CD4-positive, alpha-beta T cell treated with Interleukin-21 for 1 hour (primary cell): ENCODE measurements at regions not wholly inside any gene's neighbourhood (a gene's known extent, or its start where the extent isn't known, plus 50 kb on each side); places are given as distances from the start of the nearest gene placed in this dataset.
"Not testable (repeated sequence)": the region's sequence is repeated elsewhere in the genome, so short reads cannot be mapped to it uniquely, and the experiment has no call there.

Source experiments
- DNase-seq: peaks from one replicate; pipeline ENCODE4 v3.0.0-alpha.2; 2020

- DNase-seq: no peak
Measured at GRCh38 chr16:59342669-59343068, 608.6 kb upstream of the GOT2 start.

GRCh38 chr16:59341368-59341767 is 607.3 kb upstream of the GOT2 start:
- no peak for DNase-seq

GRCh38 chr16:59339871-59340270 is 605.8 kb upstream of the GOT2 start:
- DNase-seq: no peak

DNA sequence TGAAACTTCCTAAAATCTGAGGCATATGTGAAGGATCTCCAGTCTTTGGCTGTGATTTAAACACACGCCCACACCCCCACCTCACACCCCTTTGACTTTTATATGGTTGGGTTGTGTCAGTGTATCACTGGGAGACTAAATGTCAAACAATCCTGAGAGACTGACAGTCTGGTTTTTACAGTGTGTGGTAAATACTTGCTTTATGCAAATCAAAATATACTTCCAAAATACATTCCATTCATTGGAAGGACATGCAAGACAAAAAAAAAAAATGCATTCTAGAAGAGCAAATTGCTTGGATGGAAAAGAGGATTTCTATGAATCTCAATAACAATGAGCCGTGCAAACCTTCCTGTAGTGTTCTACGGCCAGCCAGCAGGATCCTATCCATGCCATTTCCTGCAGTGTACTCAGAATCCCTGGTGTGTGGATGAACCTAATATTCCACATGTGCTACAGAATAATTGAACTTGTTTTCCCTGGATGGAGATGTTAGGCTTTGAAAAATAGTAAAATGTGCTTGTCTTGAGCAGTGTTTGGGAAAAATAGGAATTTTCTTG is 602.1 kb upstream of the GOT2 start:
- DNase-seq: no peak

GRCh38 chr16:59331708-59332107 is 597.6 kb upstream of the GOT2 start:
- not testable (repeated sequence) for DNase-seq

DNA sequence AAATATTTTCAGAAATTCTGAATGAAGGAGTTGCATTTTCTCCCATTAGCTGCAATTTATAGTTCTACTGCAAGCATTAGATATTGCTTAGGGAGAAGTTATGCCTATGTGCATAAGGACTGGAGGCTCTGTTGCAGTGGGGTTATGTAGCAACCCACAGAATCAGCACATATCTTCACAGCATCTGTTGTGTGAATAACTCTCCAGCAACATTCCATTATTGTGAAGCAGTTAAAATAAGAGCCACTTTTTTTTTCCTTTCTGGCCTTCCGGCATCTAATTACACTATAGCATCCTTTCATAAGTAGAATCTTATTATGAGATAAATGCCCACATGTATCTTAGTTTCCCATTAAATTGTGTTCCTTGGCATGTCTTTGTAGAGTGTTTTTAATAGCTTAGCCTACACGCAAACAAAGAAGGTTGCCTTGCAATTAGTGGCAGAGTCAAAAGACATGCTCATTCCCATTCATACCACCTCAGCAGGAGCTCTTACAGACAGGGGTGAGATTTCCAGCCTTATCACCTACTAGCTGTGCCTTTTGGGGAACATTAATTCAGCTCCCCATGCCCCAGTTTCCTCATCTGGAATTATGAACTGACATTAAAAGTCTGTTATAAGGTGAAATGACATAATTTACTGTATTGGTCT is 596.0 kb upstream of the GOT2 start:
- DNase-seq: no peak

GRCh38 chr16:59328961-59329360 is 594.8 kb upstream of the GOT2 start:
- DNase-seq: no peak

- DNase-seq: no peak
Measured at GRCh38 chr16:59327894-59328293, 593.8 kb upstream of the GOT2 start.

GRCh38 chr16:59326955-59327354 is 592.8 kb upstream of the GOT2 start:
- no peak for DNase-seq

DNA sequence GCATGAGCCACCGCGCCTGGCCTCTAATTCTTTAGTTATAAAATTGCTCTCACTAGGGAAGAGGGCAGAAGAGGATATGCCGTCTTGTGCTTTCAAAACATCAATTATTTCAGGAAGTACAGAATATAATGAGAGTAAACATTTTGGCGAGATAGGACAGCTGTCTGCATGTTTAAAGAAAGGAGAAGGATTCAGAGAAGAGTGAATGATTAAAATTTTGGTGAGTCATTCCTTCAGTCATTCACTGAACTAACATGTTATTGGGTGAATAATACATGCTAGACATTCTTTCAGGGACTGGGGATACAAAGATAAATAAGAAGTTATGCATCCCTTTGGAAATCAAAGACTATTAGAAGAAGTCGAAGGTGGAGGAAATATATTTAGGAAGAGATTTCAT is 590.3 kb upstream of the GOT2 start:
- no peak for DNase-seq

DNA sequence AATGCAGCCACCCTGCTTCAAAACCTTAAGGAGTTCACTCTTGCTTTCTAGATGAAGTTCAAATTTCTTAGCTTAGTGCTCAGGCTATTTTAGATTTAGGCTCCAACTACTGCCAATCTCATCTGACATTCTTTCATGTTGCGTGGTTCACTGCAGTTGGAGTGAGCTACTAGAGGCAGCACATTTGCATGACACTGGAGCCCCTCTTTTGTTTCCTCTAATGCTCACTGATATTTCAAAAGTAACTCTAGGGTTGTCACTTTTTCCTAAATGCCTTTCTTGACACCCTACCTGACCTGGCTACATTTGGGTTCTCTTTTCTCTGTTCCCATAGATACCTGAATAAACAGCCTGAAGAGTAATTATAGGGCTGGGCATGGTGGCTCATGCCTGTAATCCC is 586.5 kb upstream of the GOT2 start:
- DNase-seq: no peak

DNA sequence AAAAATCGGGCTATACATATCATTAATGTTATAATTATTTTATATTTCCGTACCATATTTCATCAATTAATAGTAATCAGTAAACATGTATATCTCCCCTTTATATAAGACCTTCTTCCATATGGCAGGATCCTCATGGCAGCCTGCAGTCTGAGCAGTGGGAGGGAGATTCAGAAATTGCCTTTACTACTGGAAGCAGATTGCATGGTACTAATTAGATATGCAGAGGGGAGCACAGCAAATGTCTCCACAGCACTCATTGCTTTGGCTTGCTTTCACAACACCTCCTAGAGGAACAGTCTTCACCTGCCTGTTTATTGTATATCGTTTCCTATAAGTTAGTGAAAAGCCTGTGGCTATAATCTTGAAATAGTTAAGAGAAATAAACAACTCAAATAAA is 585.8 kb upstream of the GOT2 start:
- DNase-seq: no peak

- no peak for DNase-seq
Measured at GRCh38 chr16:59305850-59306249, 571.7 kb upstream of the GOT2 start.

DNA sequence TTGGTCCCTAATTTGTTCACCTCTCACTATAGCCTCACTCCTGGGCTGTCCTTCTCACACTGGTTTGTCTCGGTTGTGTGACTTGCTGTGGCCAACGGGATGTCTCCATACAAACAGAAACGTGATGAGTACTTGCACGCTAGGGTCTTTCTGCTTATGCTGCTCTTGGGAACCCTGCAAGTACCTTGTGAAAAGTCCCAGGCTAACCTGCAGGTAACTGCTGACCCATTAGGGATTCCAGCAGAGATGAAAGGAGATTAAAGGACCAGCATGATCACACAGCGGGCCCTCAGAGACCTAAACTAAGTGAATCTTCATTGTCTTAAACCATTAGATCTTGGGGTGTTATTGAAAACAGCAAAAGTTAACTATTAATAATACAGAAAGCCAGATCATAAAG is 562.8 kb upstream of the GOT2 start:
- DNase-seq: no peak

- no peak for DNase-seq
Measured at GRCh38 chr16:59295993-59296736, 562.0 kb upstream of the GOT2 start.

DNA sequence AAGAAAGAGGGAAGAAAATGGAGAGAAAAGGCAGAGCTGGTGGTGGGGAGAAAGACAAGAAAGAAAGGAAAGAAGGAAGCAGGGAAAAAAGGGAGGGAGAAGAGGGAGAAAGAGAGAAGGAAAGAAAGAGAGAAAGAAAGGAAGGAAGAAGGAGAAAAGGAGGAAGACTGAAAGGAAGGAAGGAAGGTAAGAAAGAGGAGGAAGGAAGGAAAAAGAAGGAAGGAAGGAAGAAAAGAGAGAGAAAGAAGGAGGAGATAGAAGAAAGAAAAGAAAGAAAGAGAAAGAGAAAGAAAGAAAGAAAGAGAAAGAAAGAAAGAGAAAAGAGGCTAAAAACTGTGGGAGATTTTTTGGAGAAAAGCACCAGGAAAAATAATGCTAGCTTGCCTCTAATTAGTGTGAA is 561.4 kb upstream of the GOT2 start:
- DNase-seq: no peak

- DNase-seq: no peak
Measured at GRCh38 chr16:59290718-59291117, 556.6 kb upstream of the GOT2 start.

GRCh38 chr16:59289151-59289550 is 555.0 kb upstream of the GOT2 start:
- no peak for DNase-seq

GRCh38 chr16:59274141-59274540 is 540.0 kb upstream of the GOT2 start:
- DNase-seq: no peak

GRCh38 chr16:59263955-59264354 is 529.8 kb upstream of the GOT2 start:
- no peak for DNase-seq

DNA sequence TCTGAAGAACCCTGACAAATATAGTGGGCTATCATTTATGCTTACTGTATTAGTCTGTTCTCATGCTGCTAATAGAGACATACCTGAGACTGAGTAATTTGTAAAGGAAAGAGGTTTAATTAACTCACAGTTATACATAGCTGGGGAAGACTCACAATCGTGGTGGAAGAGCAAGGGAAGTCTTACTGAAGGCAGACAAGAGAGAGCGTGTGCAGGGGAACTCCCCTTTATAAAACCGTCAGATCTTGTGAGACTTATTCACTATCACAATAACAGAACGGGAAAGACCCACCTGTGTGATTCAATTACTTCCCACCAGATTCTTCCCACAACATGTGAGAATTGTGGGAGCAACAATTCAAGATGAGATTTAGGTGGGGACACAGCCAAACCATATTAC is 526.8 kb upstream of the GOT2 start:
- no peak for DNase-seq

- DNase-seq: no peak
Measured at GRCh38 chr16:59259950-59260319, 525.8 kb upstream of the GOT2 start.

DNA sequence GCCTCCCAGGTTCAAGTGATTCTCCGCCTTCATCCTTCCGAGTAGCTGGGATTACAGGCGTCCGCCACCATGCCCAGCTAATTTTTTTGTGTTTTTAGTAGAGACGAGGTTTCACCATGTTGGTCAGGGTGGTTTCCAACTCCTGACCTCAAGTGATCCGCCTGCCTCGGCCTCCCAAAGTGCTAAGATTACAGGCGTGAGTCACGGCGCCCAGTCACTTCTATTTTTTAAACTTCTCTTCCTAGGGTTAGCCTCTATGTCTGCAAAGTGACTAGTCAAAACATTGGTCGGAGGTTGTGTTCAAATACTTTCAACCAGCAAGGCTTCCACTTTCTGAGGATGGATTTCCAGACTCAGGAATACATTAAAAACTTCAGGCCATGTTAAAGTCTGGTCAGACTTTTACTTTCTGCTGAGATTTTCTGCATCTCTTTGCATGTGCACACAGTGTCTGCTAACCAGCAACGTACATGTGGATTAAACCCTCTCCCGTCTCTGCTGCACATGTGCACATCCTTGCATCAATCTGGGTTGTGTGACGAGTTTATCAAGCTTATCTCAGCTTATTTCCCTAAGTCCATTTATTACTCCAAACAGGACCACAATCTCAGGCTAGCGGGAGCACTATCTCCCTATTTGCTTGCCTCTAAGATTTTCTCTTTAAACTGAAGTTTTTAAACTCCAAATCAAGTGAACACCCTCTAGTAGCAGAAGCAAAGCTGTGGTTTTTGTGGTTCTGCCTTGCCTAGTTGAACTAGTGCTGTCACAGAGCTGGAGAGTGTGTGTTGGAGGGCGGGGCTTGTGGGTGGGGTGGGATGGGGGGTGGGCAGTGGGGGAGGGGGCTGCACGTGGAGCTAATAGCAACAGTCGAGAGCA is 525.2 kb upstream of the GOT2 start:
- peak; percentile 10 for DNase-seq

GRCh38 chr16:59252317-59252716 is 518.2 kb upstream of the GOT2 start:
- no peak for DNase-seq
